ENCODE measurements at regions not wholly inside any gene's neighbourhood (a gene's known extent, or its start where the extent isn't known, plus 50 kb on each side); places are given as distances from the start of the nearest gene placed in this dataset.

DNA sequence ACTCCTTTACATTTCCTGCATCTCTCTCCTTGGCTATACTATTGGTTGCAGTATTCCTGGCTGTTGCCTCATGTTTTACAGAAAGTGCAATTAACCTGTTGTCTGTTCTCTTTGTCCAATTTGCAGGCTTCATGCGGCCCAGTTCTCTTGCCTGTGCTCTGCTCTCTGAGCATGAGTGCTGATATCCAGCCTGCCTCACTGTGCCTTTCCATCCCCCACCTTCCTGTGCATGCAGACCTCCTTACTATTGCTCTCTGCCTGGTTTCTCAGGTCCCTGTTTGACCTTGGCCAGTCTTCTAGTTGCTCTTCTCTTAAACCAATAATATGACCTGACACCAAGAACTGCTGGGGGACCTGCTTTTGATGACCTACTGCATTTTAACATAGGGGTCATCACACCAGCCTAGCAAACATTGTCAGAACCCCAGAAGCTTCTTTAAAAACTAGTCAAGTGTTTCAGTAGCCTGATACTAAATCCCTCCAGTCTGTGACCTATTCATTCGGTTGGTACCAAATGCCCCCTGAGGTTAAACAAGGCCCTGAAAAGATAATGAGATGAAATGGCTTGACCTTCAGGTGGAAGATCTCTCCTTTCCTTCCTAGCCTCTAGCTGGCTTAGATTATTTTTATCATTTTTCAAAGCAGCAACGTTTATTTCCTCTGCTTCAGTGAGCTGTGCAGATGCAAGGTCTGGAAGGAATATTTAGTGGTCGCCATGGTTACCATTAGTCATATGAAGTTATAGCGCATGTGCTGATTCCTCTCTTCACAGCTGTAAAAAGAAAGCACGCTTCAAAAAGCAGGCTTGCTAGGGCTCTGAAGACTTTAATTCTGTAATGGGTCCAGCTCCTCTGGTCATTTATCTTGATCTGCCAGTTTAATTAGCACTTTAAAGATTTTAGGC lies 216.5 kb downstream of the PHLDA1 start (continued):
- no peak for TF ChIP-seq MAZ (IDR thresholded peaks at IDR 0.05; ENCODE audit: borderline replicate concordance, low read depth, low read length)
- TF ChIP-seq CHD1 (IDR thresholded peaks at IDR 0.05; ENCODE audit: low read depth, low read length): no peak
- no peak for TF ChIP-seq NFE2L2 (IDR thresholded peaks at IDR 0.05; ENCODE audit: low read depth, low read length)

DNA sequence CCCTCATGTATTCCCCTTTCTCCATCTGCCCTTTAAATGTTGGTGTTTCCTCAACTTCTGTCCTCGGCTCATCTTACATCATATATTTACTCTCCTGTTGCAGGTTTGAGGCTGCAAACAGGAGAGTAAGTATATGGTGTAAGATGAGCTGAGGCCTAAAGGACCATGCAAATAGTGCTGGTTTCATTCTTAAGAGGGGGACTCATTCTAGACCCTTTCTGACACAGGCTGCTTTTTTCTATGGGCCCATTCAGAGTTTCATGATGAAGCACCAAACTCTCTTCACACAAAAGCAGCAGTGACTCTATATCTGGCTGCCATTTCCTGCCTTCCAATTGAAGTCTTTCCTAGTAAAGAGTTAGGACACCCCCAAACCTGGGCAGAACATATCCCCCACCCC lies 218.5 kb downstream of the PHLDA1 start:
- Histone ChIP-seq H3K27me3 (ENCODE audit: control insufficient read depth, insufficient read depth, low read length) (no peaks in the 10 kb centered on the region), H3K79me1 (ENCODE audit: low read depth in 1 of 2, low read length in 2 of 2) (peaks cover 0 to 8% of the 10 kb centered on the region in 2 experiments; a peak in 1 of 4 replicates), H4K8ac (ENCODE audit: low read depth in 2 of 2, low read length in 2 of 2) (peak overlapping the region in 1 of 2 experiments; percentile 11; a peak in 2 of 4 replicates), H3K9me3 (ENCODE audit: control insufficient read depth, insufficient read depth, low read length) (no peaks in the 10 kb centered on the region), H2BK15ac (ENCODE audit: low read depth, low read length) (no peak overlapping the region), H2AK9ac (replicated peaks; ENCODE audit: low read depth, low read length, poor library complexity) (no peak overlapping the region), H4K5ac (ENCODE audit: low read depth, low read length) (no peak overlapping the region), H3K4me1 (ENCODE audit: control insufficient read depth, insufficient read depth, low read length) (peaks cover 24% of the 10 kb centered on the region), H3K9me1 (ENCODE audit: insufficient read depth, low read length) (peaks cover 14% of the 10 kb centered on the region), H4K20me1 (ENCODE audit: insufficient read depth, low read length) (no peaks in the 10 kb centered on the region), H3K18ac (ENCODE audit: low read depth, low read length) (peak overlapping the region; percentile 64), H3K27ac (ENCODE audit: insufficient read depth, low read length) (no peak overlapping the region), H3K9ac (ENCODE audit: low read depth, low read length) (no peak overlapping the region), H4K91ac (ENCODE audit: insufficient read depth, low read depth, low read length) (no peak overlapping the region), H2BK5ac (ENCODE audit: low read depth, low read length, poor library complexity, severe bottlenecking) (no peak overlapping the region), H3K14ac (replicated peaks; ENCODE audit: low read depth, low read length) (peak overlapping the region; percentile 48; the same call in 1 of the 2 replicates), H2BK20ac (ENCODE audit: low read depth, low read length) (peak overlapping the region; percentile 83; the same call in 1 of the 2 replicates), H3K4me2 (ENCODE audit: low read depth, low read length) (no peak overlapping the region), H3K56ac (ENCODE audit: extremely low read depth, insufficient read depth, low read length) (no peak overlapping the region), H2AFZ (replicated peaks; ENCODE audit: low read length, poor library complexity) (no peak overlapping the region), H3K23ac (ENCODE audit: low read depth, low read length) (no peak overlapping the region), H3K36me3 (ENCODE audit: control insufficient read depth, insufficient read depth, low read length) (no peaks in the 10 kb centered on the region), H3K4me3 (ENCODE audit: insufficient read depth, low read depth, low read length) (no peak overlapping the region), H2AK5ac (ENCODE audit: low read depth, low read length) (no peak overlapping the region; the same call in 1 of the 2 replicates), H3K4ac (ENCODE audit: low read depth, low read length) (0 out of 2 replicates have a peak overlapping the region, but pooled peaks have one; percentile 61), H2BK120ac (ENCODE audit: low read depth, low read length) (peak overlapping the region; percentile 2; the same call in 1 of the 2 replicates)
- CTCF ChIA-PET: interaction anchor here (0.6 kb wide), 1 partner anchor 82 kb away, joined by 3 read pairs; no protein-coding TSS in a partner anchor
- POLR2A ChIA-PET (ENCODE audit: unreplicated experiment): no interaction called here
- no TSS peak for BruUV-seq (replicated peaks)
- no peak for DNase-seq
- ATAC-seq (ENCODE audit: low read depth): no peak
- intact Hi-C loops (cut with micrococcal nuclease): no loop called here
- dilution Hi-C loops (cut with HindIII; ENCODE audit: low sequenced_read_pairs, unreplicated experiment): no loop called here
- WGBS, 2 experiments (ENCODE audit: extremely low coverage in 2 of 2, insufficient read length in 1 of 2): no CpG with 5 or more reads among the region's 1 CpG
- in situ Hi-C loops (cut with MboI; ENCODE audit: low sequenced_read_pairs): no loop called here
- TF ChIP-seq RFX5 (IDR thresholded peaks at IDR 0.05; ENCODE audit: low read depth, low read length) (no peak), CEBPB (IDR thresholded peaks at IDR 0.05; ENCODE audit: low read depth, low read length) (no peak), CHD1 (IDR thresholded peaks at IDR 0.05; ENCODE audit: low read depth, low read length) (no peak), USF2 (IDR thresholded peaks at IDR 0.05; ENCODE audit: low read depth, low read length) (no peak), SMC3 (IDR thresholded peaks at IDR 0.05; ENCODE audit: low read depth, low read length) (no peak), RAD21 (IDR thresholded peaks at IDR 0.05; ENCODE audit: low read length) (no peak), MXI1 (IDR thresholded peaks at IDR 0.05; ENCODE audit: borderline replicate concordance, low read depth, low read length) (no peak), RCOR1 (IDR thresholded peaks at IDR 0.05; ENCODE audit: insufficient replicate concordance, low read length) (no peak), ELK1 (IDR thresholded peaks at IDR 0.05; ENCODE audit: borderline replicate concordance, low read depth, low read length) (no peak), MAZ (IDR thresholded peaks at IDR 0.05; ENCODE audit: borderline replicate concordance, low read depth, low read length) (no peak), MAFK (IDR thresholded peaks at IDR 0.05; ENCODE audit: low read depth, low read length) (no peak), NFE2L2 (IDR thresholded peaks at IDR 0.05; ENCODE audit: low read depth, low read length) (no peak)
